ENCODE measurements at regions not wholly inside any gene's neighbourhood (a gene's known extent, or its start where the extent isn't known, plus 50 kb on each side); places are given as distances from the start of the nearest gene placed in this dataset.
"Not testable (repeated sequence)": the region's sequence is repeated elsewhere in the genome, so short reads cannot be mapped to it uniquely, and the experiment has no call there.

GRCh38 chr2:87423796-87424762 is 323.8 kb upstream of the PLGLB2 start:
- H3K4me1 ChIP-seq (ENCODE audit: control extremely low read depth in 1 of 4, control insufficient read depth in 4 of 4, insufficient read depth in 4 of 4, low read length in 3 of 4); H3K4me3 ChIP-seq (ENCODE audit: control insufficient read depth in 1 of 7, extremely low read depth in 1 of 7, insufficient read depth in 4 of 7, low read depth in 2 of 7, low read length in 6 of 7); H3K27ac ChIP-seq (ENCODE audit: insufficient read depth in 1 of 2, low read depth in 1 of 2, low read length in 2 of 2, poor library complexity in 1 of 2, severe bottlenecking in 2 of 2); H3K27me3 ChIP-seq (replicated peaks in 2 of 5; ENCODE audit: control insufficient read depth in 4 of 5, insufficient read depth in 5 of 5, low read length in 4 of 5); DNase-seq; CTCF ChIA-PET; POLR2A ChIA-PET; H3K9me3 ChIP-seq (ENCODE audit: control extremely low read depth in 1 of 5, control insufficient read depth in 4 of 5, insufficient read depth in 2 of 5, low read depth in 1 of 5, low read length in 4 of 5); H3K36me3 ChIP-seq (ENCODE audit: control insufficient read depth in 4 of 4, insufficient read depth in 4 of 4, low read length in 3 of 4): not testable (repeated sequence)
- WGBS (ENCODE audit: insufficient coverage), result 100% methylated on average over 1 of the region's 7 CpGs

GRCh38 chr2:87424763-87425154 is 323.1 kb upstream of the PLGLB2 start:
- H3K9me3 ChIP-seq (ENCODE audit: control extremely low read depth in 1 of 5, control insufficient read depth in 4 of 5, insufficient read depth in 2 of 5, low read depth in 1 of 5, low read length in 4 of 5); H3K4me1 ChIP-seq (ENCODE audit: control extremely low read depth in 1 of 4, control insufficient read depth in 4 of 4, insufficient read depth in 4 of 4, low read length in 3 of 4); H3K36me3 ChIP-seq (ENCODE audit: control insufficient read depth in 4 of 4, insufficient read depth in 4 of 4, low read length in 3 of 4); CTCF ChIA-PET; H3K27me3 ChIP-seq (replicated peaks in 2 of 5; ENCODE audit: control insufficient read depth in 4 of 5, insufficient read depth in 5 of 5, low read length in 4 of 5); H3K4me3 ChIP-seq (ENCODE audit: control insufficient read depth in 1 of 7, extremely low read depth in 1 of 7, insufficient read depth in 4 of 7, low read depth in 2 of 7, low read length in 6 of 7); DNase-seq; H3K27ac ChIP-seq (ENCODE audit: insufficient read depth in 1 of 2, low read depth in 1 of 2, low read length in 2 of 2, poor library complexity in 1 of 2, severe bottlenecking in 2 of 2); POLR2A ChIA-PET: not testable (repeated sequence)
- no CpG with 5 or more reads among the region's 1 CpG for WGBS (ENCODE audit: insufficient coverage)

GRCh38 chr2:87425191-87425590 is 322.7 kb upstream of the PLGLB2 start:
- H3K36me3 ChIP-seq (ENCODE audit: control insufficient read depth in 4 of 4, insufficient read depth in 4 of 4, low read length in 3 of 4); POLR2A ChIA-PET; DNase-seq; H3K27me3 ChIP-seq (replicated peaks in 2 of 5; ENCODE audit: control insufficient read depth in 4 of 5, insufficient read depth in 5 of 5, low read length in 4 of 5); H3K27ac ChIP-seq (ENCODE audit: insufficient read depth in 1 of 2, low read depth in 1 of 2, low read length in 2 of 2, poor library complexity in 1 of 2, severe bottlenecking in 2 of 2); H3K4me1 ChIP-seq (ENCODE audit: control extremely low read depth in 1 of 4, control insufficient read depth in 4 of 4, insufficient read depth in 4 of 4, low read length in 3 of 4); CTCF ChIA-PET; H3K4me3 ChIP-seq (ENCODE audit: control insufficient read depth in 1 of 7, extremely low read depth in 1 of 7, insufficient read depth in 4 of 7, low read depth in 2 of 7, low read length in 6 of 7); H3K9me3 ChIP-seq (ENCODE audit: control extremely low read depth in 1 of 5, control insufficient read depth in 4 of 5, insufficient read depth in 2 of 5, low read depth in 1 of 5, low read length in 4 of 5): not testable (repeated sequence)
- no CpG with 5 or more reads among the region's 3 CpGs for WGBS (ENCODE audit: insufficient coverage)

DNA sequence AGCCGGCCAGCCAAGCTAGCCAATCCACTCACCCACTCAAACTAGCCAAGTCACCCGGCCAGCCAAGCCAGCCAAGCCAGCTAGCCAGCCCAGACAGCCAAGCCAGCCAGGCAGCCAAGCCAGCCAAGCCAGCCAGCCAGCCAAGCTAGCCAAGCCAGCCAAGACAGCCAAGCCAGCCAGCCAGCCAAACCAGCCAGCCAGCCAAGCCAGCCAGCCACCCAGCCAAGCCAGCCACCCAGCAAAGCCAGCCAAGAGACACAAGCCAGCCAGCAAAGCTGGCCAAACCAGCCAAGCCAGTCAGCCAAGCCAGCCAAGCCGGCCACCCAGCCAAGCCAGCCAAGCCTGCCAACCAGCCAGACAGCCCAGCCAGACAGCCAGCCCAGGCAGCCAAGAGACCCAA is 322.2 kb upstream of the PLGLB2 start:
- CTCF ChIA-PET; DNase-seq; H3K4me1 ChIP-seq (ENCODE audit: control extremely low read depth in 1 of 4, control insufficient read depth in 4 of 4, insufficient read depth in 4 of 4, low read length in 3 of 4); H3K36me3 ChIP-seq (ENCODE audit: control insufficient read depth in 4 of 4, insufficient read depth in 4 of 4, low read length in 3 of 4); H3K9me3 ChIP-seq (ENCODE audit: control extremely low read depth in 1 of 5, control insufficient read depth in 4 of 5, insufficient read depth in 2 of 5, low read depth in 1 of 5, low read length in 4 of 5); H3K4me3 ChIP-seq (ENCODE audit: control insufficient read depth in 1 of 7, extremely low read depth in 1 of 7, insufficient read depth in 4 of 7, low read depth in 2 of 7, low read length in 6 of 7); POLR2A ChIA-PET; H3K27ac ChIP-seq (ENCODE audit: insufficient read depth in 1 of 2, low read depth in 1 of 2, low read length in 2 of 2, poor library complexity in 1 of 2, severe bottlenecking in 2 of 2); H3K27me3 ChIP-seq (replicated peaks in 2 of 5; ENCODE audit: control insufficient read depth in 4 of 5, insufficient read depth in 5 of 5, low read length in 4 of 5): not testable (repeated sequence)
- WGBS (ENCODE audit: insufficient coverage), result 95% methylated on average over 2 of the region's 3 CpGs

DNA sequence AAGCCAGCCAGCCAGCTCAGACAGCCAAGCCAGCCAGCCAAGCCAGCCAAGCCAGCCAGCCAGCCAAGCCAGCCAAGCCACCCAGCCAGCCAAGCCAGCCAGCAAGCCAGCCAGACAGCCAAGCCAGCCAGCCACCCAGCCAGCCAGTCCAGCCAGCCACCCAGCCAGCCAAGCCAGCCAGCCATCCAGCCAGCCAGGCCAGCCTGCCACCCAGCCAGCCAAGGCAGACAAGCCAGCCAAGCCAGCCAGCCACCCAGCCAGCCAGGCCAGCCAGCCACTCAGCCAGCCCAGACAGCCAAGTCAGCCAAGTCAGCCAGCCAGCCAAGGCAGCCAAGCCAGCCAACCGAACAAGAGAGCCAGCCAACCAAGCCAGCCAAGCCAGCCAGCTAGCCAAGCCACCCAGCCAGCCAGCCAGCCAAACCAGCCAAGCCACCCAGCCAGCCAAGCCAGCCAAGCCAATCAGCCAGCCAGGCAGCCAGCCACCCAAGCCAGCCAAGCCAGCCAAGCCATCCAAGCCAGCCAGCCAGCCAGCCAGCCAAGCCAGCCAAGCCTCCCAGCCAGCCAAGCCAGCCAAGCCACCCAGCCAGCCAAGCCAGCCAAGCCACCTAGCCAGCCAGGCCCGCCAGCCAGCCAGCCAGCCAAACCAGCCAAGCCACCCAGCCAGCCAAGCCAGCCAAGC is 319.3 kb upstream of the PLGLB2 start:
- H3K4me1 ChIP-seq (ENCODE audit: control extremely low read depth in 1 of 4, control insufficient read depth in 4 of 4, insufficient read depth in 4 of 4, low read length in 3 of 4); DNase-seq; POLR2A ChIA-PET; H3K9me3 ChIP-seq (ENCODE audit: control extremely low read depth in 1 of 5, control insufficient read depth in 4 of 5, insufficient read depth in 2 of 5, low read depth in 1 of 5, low read length in 4 of 5); CTCF ChIA-PET; H3K4me3 ChIP-seq (ENCODE audit: control insufficient read depth in 1 of 7, extremely low read depth in 1 of 7, insufficient read depth in 4 of 7, low read depth in 2 of 7, low read length in 6 of 7); H3K27ac ChIP-seq (ENCODE audit: insufficient read depth in 1 of 2, low read depth in 1 of 2, low read length in 2 of 2, poor library complexity in 1 of 2, severe bottlenecking in 2 of 2); H3K27me3 ChIP-seq (replicated peaks in 2 of 5; ENCODE audit: control insufficient read depth in 4 of 5, insufficient read depth in 5 of 5, low read length in 4 of 5); H3K36me3 ChIP-seq (ENCODE audit: control insufficient read depth in 4 of 4, insufficient read depth in 4 of 4, low read length in 3 of 4): not testable (repeated sequence)
- no CpG with 5 or more reads among the region's 2 CpGs for WGBS (ENCODE audit: insufficient coverage)

DNA sequence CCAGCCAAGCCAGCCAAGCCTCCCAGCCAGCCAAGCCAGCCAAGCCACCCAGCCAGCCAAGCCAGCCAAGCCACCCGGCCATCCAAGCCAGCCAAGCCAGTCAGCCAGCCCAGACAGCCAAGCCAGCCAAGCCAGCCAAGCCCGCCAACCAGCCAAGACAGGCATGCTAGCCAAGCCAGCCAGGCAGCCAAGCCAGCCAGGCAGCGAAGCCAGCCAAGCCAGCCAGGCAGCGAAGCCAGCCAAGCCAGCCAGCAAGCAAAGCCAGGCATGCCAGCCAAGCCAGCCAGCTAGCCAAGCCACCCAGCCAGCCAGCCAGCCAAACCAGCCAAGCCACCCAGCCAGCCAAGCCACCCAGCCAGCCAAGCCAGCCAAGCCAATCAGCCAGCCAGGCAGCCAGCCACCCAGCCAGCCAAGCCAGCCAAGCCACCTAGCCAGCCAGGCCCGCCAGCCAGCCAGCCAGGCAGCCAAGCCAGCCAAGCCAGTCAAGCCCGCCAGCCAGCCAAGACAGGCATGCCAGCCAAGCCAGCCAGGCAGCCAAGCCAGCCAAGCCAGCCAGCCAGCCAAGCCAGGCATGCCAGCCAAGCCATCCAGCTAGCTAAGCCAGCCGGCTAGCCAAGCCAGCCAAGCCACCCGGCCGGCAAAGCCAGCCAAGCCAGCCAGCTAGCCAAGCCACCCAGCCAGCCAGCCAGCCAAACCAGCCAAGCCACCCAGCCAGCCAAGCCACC is 318.5 kb upstream of the PLGLB2 start:
- CTCF ChIA-PET; H3K27ac ChIP-seq (ENCODE audit: insufficient read depth in 1 of 2, low read depth in 1 of 2, low read length in 2 of 2, poor library complexity in 1 of 2, severe bottlenecking in 2 of 2); POLR2A ChIA-PET; H3K27me3 ChIP-seq (replicated peaks in 2 of 5; ENCODE audit: control insufficient read depth in 4 of 5, insufficient read depth in 5 of 5, low read length in 4 of 5); H3K4me1 ChIP-seq (ENCODE audit: control extremely low read depth in 1 of 4, control insufficient read depth in 4 of 4, insufficient read depth in 4 of 4, low read length in 3 of 4); H3K9me3 ChIP-seq (ENCODE audit: control extremely low read depth in 1 of 5, control insufficient read depth in 4 of 5, insufficient read depth in 2 of 5, low read depth in 1 of 5, low read length in 4 of 5); DNase-seq; H3K36me3 ChIP-seq (ENCODE audit: control insufficient read depth in 4 of 4, insufficient read depth in 4 of 4, low read length in 3 of 4); H3K4me3 ChIP-seq (ENCODE audit: control insufficient read depth in 1 of 7, extremely low read depth in 1 of 7, insufficient read depth in 4 of 7, low read depth in 2 of 7, low read length in 6 of 7): not testable (repeated sequence)
- no CpG with 5 or more reads among the region's 9 CpGs for WGBS (ENCODE audit: insufficient coverage)

DNA sequence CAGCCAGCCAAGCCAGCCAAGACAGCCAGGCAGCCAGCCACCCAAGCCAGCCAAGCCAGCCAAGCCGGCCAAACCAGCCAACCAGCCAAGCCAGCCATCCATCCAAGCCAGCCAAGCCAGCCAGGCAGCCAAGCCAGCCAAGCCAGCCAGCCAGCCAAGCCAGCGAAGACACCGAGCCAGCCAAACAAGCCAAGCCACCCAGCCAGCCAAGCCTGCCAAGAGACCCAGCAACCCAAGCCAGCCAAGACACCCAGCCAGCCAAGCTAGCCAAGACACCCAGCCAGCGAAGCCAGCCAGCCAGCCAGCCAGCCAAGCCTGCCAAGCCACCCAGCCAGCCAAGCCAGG is 318.0 kb upstream of the PLGLB2 start:
- H3K4me3 ChIP-seq (ENCODE audit: control insufficient read depth in 1 of 7, extremely low read depth in 1 of 7, insufficient read depth in 4 of 7, low read depth in 2 of 7, low read length in 6 of 7); POLR2A ChIA-PET; CTCF ChIA-PET; H3K27ac ChIP-seq (ENCODE audit: insufficient read depth in 1 of 2, low read depth in 1 of 2, low read length in 2 of 2, poor library complexity in 1 of 2, severe bottlenecking in 2 of 2); H3K27me3 ChIP-seq (replicated peaks in 2 of 5; ENCODE audit: control insufficient read depth in 4 of 5, insufficient read depth in 5 of 5, low read length in 4 of 5); H3K36me3 ChIP-seq (ENCODE audit: control insufficient read depth in 4 of 4, insufficient read depth in 4 of 4, low read length in 3 of 4); H3K4me1 ChIP-seq (ENCODE audit: control extremely low read depth in 1 of 4, control insufficient read depth in 4 of 4, insufficient read depth in 4 of 4, low read length in 3 of 4); DNase-seq; H3K9me3 ChIP-seq (ENCODE audit: control extremely low read depth in 1 of 5, control insufficient read depth in 4 of 5, insufficient read depth in 2 of 5, low read depth in 1 of 5, low read length in 4 of 5): not testable (repeated sequence)
- no CpG with 5 or more reads among the region's 4 CpGs for WGBS (ENCODE audit: insufficient coverage)
